Duodenal mucosa (tissue), 2 donors: ENCODE measurements at regions not wholly inside any gene's neighbourhood (a gene's known extent, or its start where the extent isn't known, plus 50 kb on each side); places are given as distances from the start of the nearest gene placed in this dataset.
"Not testable (repeated sequence)": the region's sequence is repeated elsewhere in the genome, so short reads cannot be mapped to it uniquely, and the experiment has no call there.

Source experiments
- H3K27ac ChIP-seq: one replicate; pipeline ENCODE4 v1.7.0; 2013; ENCODE audit warnings: low read depth, low read length
- H3K27me3 ChIP-seq, 2 donors: one replicate each; pipeline ENCODE4 v1.7.0; 2013; ENCODE audit warnings: low read length in 2 of 2, control low read depth in 1 of 2; ENCODE audit not compliant: insufficient read depth in 2 of 2, control insufficient read depth in 1 of 2
- H3K36me3 ChIP-seq, 2 donors: one replicate each; pipeline ENCODE4 v1.7.0; 2013; ENCODE audit warnings: low read length in 2 of 2, control low read depth in 1 of 2; ENCODE audit not compliant: insufficient read depth in 2 of 2, control insufficient read depth in 1 of 2
- H3K4me1 ChIP-seq, 2 donors: one replicate each; pipeline ENCODE4 v1.7.0; 2013; ENCODE audit warnings: low read length in 2 of 2, control low read depth in 1 of 2; ENCODE audit not compliant: insufficient read depth in 2 of 2, control insufficient read depth in 1 of 2
- H3K4me3 ChIP-seq, 2 donors: one replicate each; pipeline ENCODE4 v1.7.0; 2013; ENCODE audit warnings: low read length in 2 of 2, low read depth in 1 of 2
- H3K9ac ChIP-seq, 2 donors: one replicate each; pipeline ENCODE4 v1.7.0; 2013; ENCODE audit warnings: low read length in 2 of 2, low read depth in 1 of 2
- H3K9me3 ChIP-seq, 2 donors: one replicate each; pipeline ENCODE4 v1.7.0; 2013; ENCODE audit warnings: low read length in 2 of 2, control low read depth in 1 of 2; ENCODE audit not compliant: control insufficient read depth in 1 of 2

DNA sequence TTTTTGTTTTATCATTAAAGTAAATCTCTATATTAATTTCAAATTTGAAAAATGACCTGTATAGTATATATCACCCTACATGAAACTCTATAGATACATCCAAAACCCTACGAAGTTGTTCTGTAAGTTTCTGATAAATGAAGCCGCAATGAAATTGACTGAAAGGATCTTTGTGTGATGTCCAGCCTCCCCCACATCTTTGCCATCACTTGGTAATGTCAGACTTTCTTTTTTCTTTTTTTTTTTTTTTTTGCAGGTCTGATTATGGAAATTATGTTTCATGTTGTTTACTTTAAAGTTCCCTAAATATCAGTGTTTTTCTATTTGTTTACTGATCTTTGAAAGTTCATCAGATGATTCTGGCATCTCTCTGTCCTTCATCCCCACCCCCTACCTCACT lies 155.6 kb upstream of the CDH4 start:
- Histone ChIP-seq H3K27ac (no peak overlapping the region), H3K4me3 (no peak overlapping the region), H3K9ac (no peak overlapping the region), H3K9me3 (peaks cover 15 to 27% of the 10 kb centered on the region in 2 donors), H3K36me3 (no peaks in the 10 kb centered on the region), H3K4me1 (no peaks in the 10 kb centered on the region), H3K27me3 (no peaks in the 10 kb centered on the region)

DNA sequence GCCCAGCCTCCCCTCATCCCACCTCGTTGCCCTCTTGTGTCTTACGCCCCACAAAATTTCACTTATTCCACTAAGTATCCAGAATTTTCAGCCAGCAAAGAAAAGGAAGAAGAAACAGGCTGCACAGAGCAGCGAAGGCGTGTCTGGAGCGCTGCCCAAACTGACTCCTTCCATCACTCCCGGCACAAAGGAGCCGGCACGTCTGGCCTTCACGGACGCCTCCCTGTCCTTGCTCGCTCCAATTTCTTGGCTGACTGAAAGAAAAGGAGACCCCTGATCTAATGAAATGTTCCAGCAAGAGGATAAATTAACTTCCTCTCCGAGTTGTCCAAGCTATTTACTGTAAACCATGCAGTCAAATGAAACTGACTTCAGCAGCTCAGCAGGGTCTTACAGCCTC lies 152.3 kb upstream of the CDH4 start:
- Histone ChIP-seq H3K27ac (no peak overlapping the region), H3K27me3 (no peaks in the 10 kb centered on the region), H3K4me3 (no peak overlapping the region), H3K9ac (no peak overlapping the region), H3K9me3 (peaks cover 9 to 13% of the 10 kb centered on the region in 2 donors), H3K36me3 (no peaks in the 10 kb centered on the region), H3K4me1 (no peaks in the 10 kb centered on the region)

DNA sequence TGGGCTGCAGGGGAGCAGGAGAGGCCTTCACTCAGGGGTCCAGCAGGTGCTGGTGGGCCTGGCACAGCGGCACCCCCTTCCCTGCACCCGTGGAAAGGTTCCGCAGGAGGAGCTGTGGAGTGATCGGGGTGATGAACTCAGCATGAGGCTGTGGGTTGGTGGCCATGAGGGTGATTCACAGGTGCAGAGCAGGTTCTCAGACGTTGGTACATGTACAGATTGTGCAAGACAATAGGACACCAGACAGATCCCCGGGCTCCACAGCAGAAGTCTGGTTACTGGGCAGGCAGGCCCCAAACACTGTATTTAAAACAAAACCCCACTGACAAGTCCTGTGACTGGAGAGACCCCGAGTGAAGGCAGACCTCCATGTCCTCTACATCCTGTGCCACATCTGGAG lies 151.6 kb upstream of the CDH4 start:
- no peaks in the 10 kb centered on the region for H3K36me3 ChIP-seq
- no peak overlapping the region for H3K27ac ChIP-seq
- H3K9me3 ChIP-seq: peaks cover 9 to 13% of the 10 kb centered on the region in 2 donors
- no peak overlapping the region for H3K4me3 ChIP-seq
- no peak overlapping the region for H3K9ac ChIP-seq
- no peaks in the 10 kb centered on the region for H3K4me1 ChIP-seq
- no peaks in the 10 kb centered on the region for H3K27me3 ChIP-seq

DNA sequence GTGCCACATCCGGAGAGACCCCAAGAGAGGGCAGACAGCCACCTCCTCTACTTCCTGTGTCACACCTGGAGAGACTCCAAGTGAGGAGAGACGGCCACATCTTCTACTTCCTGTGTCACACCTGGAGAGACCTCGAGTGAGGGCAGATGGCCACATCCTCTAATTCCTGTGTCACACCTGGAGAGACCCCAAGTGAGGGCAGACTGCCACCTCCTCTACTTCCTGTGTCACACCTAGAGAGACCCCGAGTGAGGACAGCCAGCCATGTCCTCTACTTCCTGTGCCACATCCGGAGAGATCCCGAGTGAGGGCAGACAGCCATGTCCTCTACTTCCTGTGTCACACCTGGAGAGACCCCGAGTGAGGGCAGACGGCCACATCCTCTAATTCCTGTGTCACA lies 150.7 kb upstream of the CDH4 start:
- not testable (repeated sequence) for H3K9ac ChIP-seq, H3K4me3 ChIP-seq, H3K36me3 ChIP-seq, H3K4me1 ChIP-seq, H3K9me3 ChIP-seq, H3K27ac ChIP-seq, H3K27me3 ChIP-seq

DNA sequence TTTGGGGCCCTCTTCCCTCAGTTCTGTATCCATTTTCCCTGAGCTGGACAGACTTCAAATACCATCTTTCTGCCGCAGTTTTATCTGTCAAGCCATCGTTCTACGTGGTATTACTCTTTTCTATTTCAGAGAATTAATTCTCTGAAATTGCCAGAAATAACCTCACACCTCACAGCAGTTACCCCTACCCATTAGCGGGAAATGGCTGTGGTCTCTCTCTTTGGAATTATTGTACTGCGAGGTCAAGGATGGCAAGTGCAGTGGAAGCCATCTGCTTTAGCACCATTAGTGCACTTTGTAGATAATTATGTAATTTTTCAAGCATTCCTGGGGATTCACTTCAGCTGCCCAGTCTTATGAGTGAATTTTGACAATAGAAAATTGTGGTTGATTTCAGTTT lies 147.8 kb upstream of the CDH4 start:
- Histone ChIP-seq H3K36me3 (no peaks in the 10 kb centered on the region), H3K9ac (no peak overlapping the region), H3K4me1 (no peaks in the 10 kb centered on the region)

DNA sequence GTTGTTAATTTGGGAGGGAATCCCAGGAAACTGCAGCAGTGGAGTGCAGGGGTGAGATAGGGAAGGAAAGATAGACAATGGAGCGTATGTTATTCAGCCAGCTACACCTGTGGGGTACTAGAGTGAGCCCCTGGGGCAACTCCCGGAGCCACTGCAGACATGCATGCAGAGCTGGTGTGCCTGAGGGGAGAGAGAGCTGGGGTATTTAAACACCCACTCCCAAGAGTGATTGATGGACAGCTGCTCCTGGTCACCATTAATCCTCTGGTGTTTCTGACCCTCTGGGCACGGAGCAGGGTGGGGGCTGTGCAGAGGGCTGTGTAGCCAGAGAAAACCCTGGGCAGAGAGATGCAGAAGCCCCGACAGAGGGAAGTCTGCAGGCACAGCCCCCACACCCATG lies 146.7 kb upstream of the CDH4 start:
- no peak overlapping the region for H3K4me3 ChIP-seq
- no peaks in the 10 kb centered on the region for H3K36me3 ChIP-seq
- no peaks in the 10 kb centered on the region for H3K27me3 ChIP-seq
- H3K27ac ChIP-seq: no peak overlapping the region
- H3K9ac ChIP-seq: no peak overlapping the region
- no peaks in the 10 kb centered on the region for H3K9me3 ChIP-seq
- H3K4me1 ChIP-seq: no peaks in the 10 kb centered on the region

More for the DNA sequence above, 147.8 kb upstream of the CDH4 start:
- no peak overlapping the region for H3K4me3 ChIP-seq
- H3K9me3 ChIP-seq: no peaks in the 10 kb centered on the region
- H3K27ac ChIP-seq: no peak overlapping the region
- H3K27me3 ChIP-seq: no peaks in the 10 kb centered on the region

DNA sequence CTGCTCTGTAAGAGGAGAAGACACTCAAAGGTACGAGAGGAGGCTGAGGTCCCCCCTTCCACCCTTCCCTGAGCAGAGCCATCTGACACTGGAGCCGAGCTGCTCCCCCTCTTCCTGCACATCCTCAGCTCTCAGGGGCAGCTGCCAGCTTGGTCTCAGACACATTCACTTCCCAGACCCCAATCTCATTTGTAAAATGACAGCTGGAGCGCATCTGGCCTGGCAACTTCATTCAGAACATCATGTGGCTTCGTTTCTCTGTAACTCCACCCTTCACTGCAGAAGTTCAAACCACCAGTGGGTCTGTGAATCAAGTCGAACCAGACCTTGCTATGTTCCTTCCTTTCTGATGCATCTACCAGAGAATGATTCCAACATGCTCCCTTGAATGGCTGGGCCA lies 145.6 kb upstream of the CDH4 start:
- Histone ChIP-seq H3K27me3 (no peaks in the 10 kb centered on the region), H3K4me1 (no peaks in the 10 kb centered on the region), H3K27ac (no peak overlapping the region), H3K36me3 (no peaks in the 10 kb centered on the region), H3K9ac (no peak overlapping the region), H3K4me3 (no peak overlapping the region), H3K9me3 (no peaks in the 10 kb centered on the region)

DNA sequence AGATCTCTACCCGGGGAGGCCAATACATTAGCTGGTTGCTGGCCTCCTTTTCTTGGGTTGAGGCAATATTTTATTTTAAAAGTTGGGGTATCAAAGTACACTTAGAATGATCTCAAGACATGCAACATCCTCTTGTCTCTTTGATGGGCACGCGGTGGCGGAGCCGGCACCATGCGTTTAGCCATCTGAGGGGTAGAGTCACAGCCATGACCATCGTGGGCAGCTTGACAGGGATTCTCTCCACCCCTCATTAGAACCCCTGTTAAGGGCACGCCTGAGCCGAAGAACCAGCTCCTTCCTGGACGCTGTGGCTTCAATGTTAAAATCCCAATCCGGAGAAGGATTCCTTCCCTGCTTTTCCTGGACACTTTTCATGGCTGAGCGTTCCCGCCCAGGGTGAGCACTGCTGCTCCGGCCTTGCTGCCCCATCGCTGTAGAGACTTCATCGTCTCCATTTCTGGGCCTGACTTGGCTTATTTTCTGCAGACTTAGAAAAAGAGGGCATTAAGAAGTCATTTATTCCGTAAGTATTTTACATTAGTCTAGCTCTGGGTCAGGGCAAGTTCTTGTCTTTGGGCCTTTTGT lies 142.7 kb upstream of the CDH4 start:
- no peaks in the 10 kb centered on the region for H3K27me3 ChIP-seq
- no peak overlapping the region for H3K9ac ChIP-seq
- no peak overlapping the region for H3K4me3 ChIP-seq
- H3K4me1 ChIP-seq: no peaks in the 10 kb centered on the region
- H3K9me3 ChIP-seq: no peaks in the 10 kb centered on the region
- no peak overlapping the region for H3K27ac ChIP-seq
- H3K36me3 ChIP-seq: no peaks in the 10 kb centered on the region

DNA sequence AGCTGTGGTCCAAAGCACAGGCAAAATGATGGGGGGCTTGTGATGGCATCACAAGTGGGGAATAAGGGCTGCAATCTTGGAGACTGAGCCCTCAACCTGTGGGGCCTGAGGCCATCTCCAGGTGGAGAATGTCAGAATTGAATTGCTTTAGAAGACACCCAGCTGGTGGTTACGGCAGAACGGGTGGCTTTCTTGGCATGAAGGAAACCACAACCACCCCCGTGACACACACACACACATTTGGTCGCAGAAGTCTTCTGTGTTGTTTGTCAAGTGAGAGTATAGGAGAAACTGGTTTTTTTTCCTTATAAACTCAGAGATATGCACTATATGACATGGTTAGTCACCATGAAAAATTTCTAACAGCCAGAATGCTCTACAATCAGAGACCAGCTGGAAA lies 139.5 kb upstream of the CDH4 start:
- Histone ChIP-seq H3K36me3 (no peaks in the 10 kb centered on the region), H3K27me3 (no peaks in the 10 kb centered on the region), H3K4me1 (no peaks in the 10 kb centered on the region), H3K9me3 (no peaks in the 10 kb centered on the region), H3K27ac (no peak overlapping the region), H3K9ac (no peak overlapping the region), H3K4me3 (peak overlapping the region in 1 of 2 donors; percentile 6)

DNA sequence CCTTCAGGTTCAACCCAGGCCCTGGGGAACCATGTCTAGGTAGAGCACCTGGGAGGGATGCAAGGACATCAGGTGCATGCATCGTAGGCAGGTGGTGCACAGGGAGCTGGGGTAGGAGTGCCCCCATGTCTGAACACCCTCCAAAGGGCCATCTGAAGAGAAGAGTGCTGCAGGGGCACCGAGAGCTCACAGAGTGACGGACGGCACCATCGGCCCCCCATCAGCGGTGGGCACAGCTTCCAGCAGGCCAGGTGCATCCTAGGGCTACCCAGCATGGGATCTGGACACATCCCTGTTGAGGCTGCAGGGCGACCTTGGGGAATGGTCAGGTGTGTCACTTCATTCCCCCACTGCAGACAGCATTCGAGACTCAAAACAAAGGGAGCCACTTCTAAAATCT lies 138.3 kb upstream of the CDH4 start:
- Histone ChIP-seq H3K4me1 (no peaks in the 10 kb centered on the region), H3K9ac (no peak overlapping the region), H3K27ac (no peak overlapping the region), H3K9me3 (no peaks in the 10 kb centered on the region), H3K27me3 (no peaks in the 10 kb centered on the region), H3K4me3 (no peak overlapping the region), H3K36me3 (no peaks in the 10 kb centered on the region)
